Keratinocyte (primary cell): ENCODE measurements at regions not wholly inside any gene's neighbourhood (a gene's known extent, or its start where the extent isn't known, plus 50 kb on each side); places are given as distances from the start of the nearest gene placed in this dataset.

Source experiments
- DNase-seq: peaks from one replicate; pipeline ENCODE4 v3.0.0-alpha.2; 2011; ENCODE audit warnings: low read depth, missing footprints, low spot score
- FAIRE-seq: peaks from 2 replicates; lab custom pipeline; 2011; peaks lifted over from hg19 to GRCh38; lab: Jason Lieb, UNC
- H2AFZ ChIP-seq: 2 replicates; pipeline ENCODE4 v1.6.0; 2012; ENCODE audit warnings: low read length, control low read depth, inconsistent platforms; ENCODE audit not compliant: control insufficient read depth
- H3K27ac ChIP-seq: 2 replicates; pipeline ENCODE4 v1.5.1; 2011; ENCODE audit warnings: low read length; ENCODE audit not compliant: control insufficient read depth, insufficient read depth
- H3K27me3 ChIP-seq: 3 replicates; pipeline ENCODE4 v1.6.0; 2011; ENCODE audit warnings: low read length; ENCODE audit not compliant: control insufficient read depth, insufficient read depth; ENCODE audit errors: extremely low read depth
- H3K36me3 ChIP-seq, 2 experiments: 2 replicates in 1 of 2; 3 replicates in 1 of 2; pipeline ENCODE4 v1.5.1; 2011; ENCODE audit warnings: low read length in 2 of 2, mild to moderate bottlenecking in 1 of 2; ENCODE audit not compliant: control insufficient read depth in 2 of 2, insufficient read depth in 2 of 2; ENCODE audit errors: extremely low read depth in 1 of 2
- H3K4me1 ChIP-seq: 3 replicates; pipeline ENCODE4 v1.5.1; 2011; ENCODE audit warnings: low read length; ENCODE audit not compliant: control insufficient read depth, insufficient read depth; ENCODE audit errors: extremely low read depth
- H3K4me2 ChIP-seq: 3 replicates; pipeline ENCODE4 v1.6.0; 2011; ENCODE audit warnings: low read depth, low read length; ENCODE audit not compliant: control insufficient read depth, insufficient read depth; ENCODE audit errors: extremely low read depth
- H3K4me3 ChIP-seq, 3 experiments: fragments of 200-600 bp in 1 of 3; sonication (generic) in 1 of 3; 2 replicates in 2 of 3; 3 replicates in 1 of 3; pipeline ENCODE4 v1.5.1; 2011 to 2016; ENCODE audit warnings: low read length in 3 of 3, mild to moderate bottlenecking in 3 of 3, control low read depth in 2 of 3, inconsistent platforms in 1 of 3, low read depth in 1 of 3, mixed read lengths in 1 of 3, mixed run types in 1 of 3, moderate library complexity in 1 of 3; ENCODE audit not compliant: control insufficient read depth in 2 of 3, insufficient read depth in 2 of 3; ENCODE audit errors: extremely low read depth in 1 of 3
- H3K79me2 ChIP-seq: 2 replicates; pipeline ENCODE4 v1.6.0; 2012; ENCODE audit warnings: low read length; ENCODE audit not compliant: control insufficient read depth, insufficient read depth
- H3K9ac ChIP-seq: 3 replicates; pipeline ENCODE4 v1.6.0; 2011; ENCODE audit warnings: low read length; ENCODE audit not compliant: control insufficient read depth, insufficient read depth; ENCODE audit errors: extremely low read depth
- H3K9me1 ChIP-seq: 3 replicates; pipeline ENCODE4 v1.6.0; 2011; ENCODE audit warnings: low read length; ENCODE audit not compliant: control insufficient read depth, insufficient read depth; ENCODE audit errors: extremely low read depth
- H3K9me3 ChIP-seq: 2 replicates; pipeline ENCODE4 v1.5.1; 2012; ENCODE audit warnings: low read depth, low read length; ENCODE audit not compliant: control insufficient read depth
- H4K20me1 ChIP-seq: 3 replicates; pipeline ENCODE4 v1.6.0; 2011; ENCODE audit warnings: low read length; ENCODE audit not compliant: control insufficient read depth, insufficient read depth; ENCODE audit errors: extremely low read depth
- EZH2 ChIP-seq: IDR thresholded peaks from one replicate; pipeline ENCODE4 v1.6.1; 2012; ENCODE audit warnings: inconsistent platforms, mild to moderate bottlenecking, low read length, moderate library complexity
- dilution Hi-C: fragments of 300-500 bp; cut with MboI; formaldehyde crosslinking; loops from one replicate; pipeline ENCODE4 v1.7.0; 2020; ENCODE audit warnings: low sequenced_read_pairs; ENCODE audit not compliant: extremely low pct_ligation_motif_present
- TF ChIP-seq, protein P1 (sequence below), 3 experiments: IDR thresholded peaks in 1 of 3; conservative IDR thresholded peaks in 1 of 3; optimal IDR thresholded peaks in 1 of 3; 2 replicates in 2 of 3; 3 replicates in 1 of 3; pipeline versions ENCODE3 to v1.5.1; 2011; ENCODE audit warnings: low read length in 3 of 3, mild to moderate bottlenecking in 3 of 3, moderate library complexity in 2 of 3, control low read depth in 1 of 3, inconsistent platforms in 1 of 3; ENCODE audit not compliant: insufficient read depth in 2 of 3; ENCODE audit errors: extremely low read depth in 1 of 3

GRCh38 chr6:166040292-166040691 is 127.4 kb downstream of the TBXT start:
- dilution Hi-C loops, result no loop called here
- Histone ChIP-seq H3K79me2 (no peaks in the 10 kb centered on the region), H4K20me1 (no peaks in the 10 kb centered on the region)

GRCh38 chr6:166036316-166037095 is 131.1 kb downstream of the TBXT start:
- Histone ChIP-seq H3K27ac (no peak overlapping the region), H4K20me1 (no peaks in the 10 kb centered on the region), H3K36me3 (no peaks in the 10 kb centered on the region), H3K4me3 (no peak overlapping the region), H3K9me1 (no peaks in the 10 kb centered on the region), H3K4me2 (no peak overlapping the region), H3K4me1 (no peaks in the 10 kb centered on the region), H3K79me2 (no peaks in the 10 kb centered on the region), H2AFZ (no peak overlapping the region), H3K9ac (no peak overlapping the region), H3K9me3 (no peaks in the 10 kb centered on the region), H3K27me3 (no peaks in the 10 kb centered on the region)
- DNase-seq, result no peak
- FAIRE-seq, result no peak
- TF ChIP-seq, protein P1, sequence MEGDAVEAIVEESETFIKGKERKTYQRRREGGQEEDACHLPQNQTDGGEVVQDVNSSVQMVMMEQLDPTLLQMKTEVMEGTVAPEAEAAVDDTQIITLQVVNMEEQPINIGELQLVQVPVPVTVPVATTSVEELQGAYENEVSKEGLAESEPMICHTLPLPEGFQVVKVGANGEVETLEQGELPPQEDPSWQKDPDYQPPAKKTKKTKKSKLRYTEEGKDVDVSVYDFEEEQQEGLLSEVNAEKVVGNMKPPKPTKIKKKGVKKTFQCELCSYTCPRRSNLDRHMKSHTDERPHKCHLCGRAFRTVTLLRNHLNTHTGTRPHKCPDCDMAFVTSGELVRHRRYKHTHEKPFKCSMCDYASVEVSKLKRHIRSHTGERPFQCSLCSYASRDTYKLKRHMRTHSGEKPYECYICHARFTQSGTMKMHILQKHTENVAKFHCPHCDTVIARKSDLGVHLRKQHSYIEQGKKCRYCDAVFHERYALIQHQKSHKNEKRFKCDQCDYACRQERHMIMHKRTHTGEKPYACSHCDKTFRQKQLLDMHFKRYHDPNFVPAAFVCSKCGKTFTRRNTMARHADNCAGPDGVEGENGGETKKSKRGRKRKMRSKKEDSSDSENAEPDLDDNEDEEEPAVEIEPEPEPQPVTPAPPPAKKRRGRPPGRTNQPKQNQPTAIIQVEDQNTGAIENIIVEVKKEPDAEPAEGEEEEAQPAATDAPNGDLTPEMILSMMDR (optimal IDR thresholded peaks at IDR 0.05 in 1 of 3, IDR thresholded peaks at IDR 0.05 in 1 of 3, conservative IDR thresholded peaks at IDR 0.05 in 1 of 3; ENCODE audit: extremely low read depth in 1 of 3, insufficient read depth in 2 of 3, low read length in 3 of 3), result no peak
- TF ChIP-seq EZH2, result no peak
- dilution Hi-C loops, result no loop called here

More at GRCh38 chr6:166040292-166040691, 127.4 kb downstream of the TBXT start:
- no peak overlapping the region for H2AFZ ChIP-seq
- H3K27ac ChIP-seq, result no peak overlapping the region
- FAIRE-seq (no peak), DNase-seq (no peak)
- no peaks in the 10 kb centered on the region for H3K4me1 ChIP-seq
- no peaks in the 10 kb centered on the region for H3K27me3 ChIP-seq
- TF ChIP-seq, protein P1 (optimal IDR thresholded peaks at IDR 0.05 in 1 of 3, IDR thresholded peaks at IDR 0.05 in 1 of 3, conservative IDR thresholded peaks at IDR 0.05 in 1 of 3; ENCODE audit: extremely low read depth in 1 of 3, insufficient read depth in 2 of 3, low read length in 3 of 3), result no peak
- no peak for TF ChIP-seq EZH2
- H3K4me3 ChIP-seq, result no peak overlapping the region
- H3K36me3 ChIP-seq, result no peaks in the 10 kb centered on the region
- no peak overlapping the region for H3K4me2 ChIP-seq
- no peaks in the 10 kb centered on the region for H3K9me1 ChIP-seq
- H3K9ac ChIP-seq, result no peak overlapping the region
- H3K9me3 ChIP-seq, result no peaks in the 10 kb centered on the region
